ENCODE measurements at regions not wholly inside any gene's neighbourhood (a gene's known extent, or its start where the extent isn't known, plus 50 kb on each side); places are given as distances from the start of the nearest gene placed in this dataset.

DNA sequence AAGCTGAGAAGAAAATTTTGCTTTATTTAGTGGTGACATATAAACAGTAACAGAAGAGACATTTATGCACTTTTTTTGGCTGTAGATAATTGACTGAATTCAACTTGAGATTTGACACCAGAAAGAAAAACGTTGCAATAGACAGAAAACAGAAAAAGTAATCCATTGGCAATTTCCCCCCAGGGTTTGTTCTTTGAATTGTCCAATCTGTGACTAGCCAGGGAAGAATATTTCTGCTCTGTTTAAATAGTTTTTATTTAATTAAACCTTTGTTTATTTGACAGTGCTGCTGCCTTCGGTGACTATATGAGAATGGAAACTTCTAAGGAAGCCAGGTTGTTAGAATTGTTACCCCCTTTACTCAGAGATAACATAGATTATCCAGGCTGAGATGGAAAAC is 210.6 kb downstream of the DEPDC1B start:
- Histone ChIP-seq H2BK12ac (ENCODE audit: low read length in 2 of 2) (no peak overlapping the region), H2AK5ac (ENCODE audit: low read length, severe bottlenecking) (no peak overlapping the region), H2BK120ac (ENCODE audit: low read depth, low read length) (no peak overlapping the region), H3K9me3 (ENCODE audit: control insufficient read depth, low read length) (no peaks in the 10 kb centered on the region), H3K79me1 (replicated peaks; ENCODE audit: low read length, poor library complexity, severe bottlenecking) (no peaks in the 10 kb centered on the region), H3K4me1 (ENCODE audit: control insufficient read depth, insufficient read depth, low read depth, low read length) (no peaks in the 10 kb centered on the region), H3K4ac (ENCODE audit: low read depth in 1 of 2, low read length in 2 of 2) (no peak overlapping the region), H4K91ac (ENCODE audit: low read length) (no peak overlapping the region), H2BK15ac (ENCODE audit: low read depth, poor library complexity, severe bottlenecking) (no peak overlapping the region), H3K27me3 (ENCODE audit: control insufficient read depth in 1 of 2, insufficient read depth in 1 of 2, low read length in 2 of 2) (no peaks in the 10 kb centered on the region), H3K14ac (ENCODE audit: low read length in 2 of 2) (no peak overlapping the region), H3K9ac (ENCODE audit: low read length) (no peak overlapping the region), H3K36me3 (ENCODE audit: control insufficient read depth in 1 of 2, insufficient read depth in 2 of 2, low read depth in 1 of 2, low read length in 2 of 2) (no peaks in the 10 kb centered on the region), H3K4me3 (ENCODE audit: insufficient read depth in 1 of 2, low read depth in 1 of 2, low read length in 2 of 2) (no peak overlapping the region), H2AFZ (ENCODE audit: low read depth, low read length) (no peak overlapping the region), H3K4me2 (ENCODE audit: low read length, poor library complexity, severe bottlenecking) (no peak overlapping the region), H3K18ac (ENCODE audit: low read depth in 1 of 2, low read length in 2 of 2) (no peak overlapping the region), H3K23ac (ENCODE audit: low read length in 2 of 2) (no peak overlapping the region), H4K8ac (ENCODE audit: low read length) (no peak overlapping the region), H3K27ac (ENCODE audit: low read length, poor library complexity, severe bottlenecking) (no peak overlapping the region), H2BK5ac (ENCODE audit: low read depth, low read length, poor library complexity, severe bottlenecking) (no peak overlapping the region)
- 76% methylated on average over 2 of the region's 2 CpGs for WGBS
- DNase-seq: no peak

DNA sequence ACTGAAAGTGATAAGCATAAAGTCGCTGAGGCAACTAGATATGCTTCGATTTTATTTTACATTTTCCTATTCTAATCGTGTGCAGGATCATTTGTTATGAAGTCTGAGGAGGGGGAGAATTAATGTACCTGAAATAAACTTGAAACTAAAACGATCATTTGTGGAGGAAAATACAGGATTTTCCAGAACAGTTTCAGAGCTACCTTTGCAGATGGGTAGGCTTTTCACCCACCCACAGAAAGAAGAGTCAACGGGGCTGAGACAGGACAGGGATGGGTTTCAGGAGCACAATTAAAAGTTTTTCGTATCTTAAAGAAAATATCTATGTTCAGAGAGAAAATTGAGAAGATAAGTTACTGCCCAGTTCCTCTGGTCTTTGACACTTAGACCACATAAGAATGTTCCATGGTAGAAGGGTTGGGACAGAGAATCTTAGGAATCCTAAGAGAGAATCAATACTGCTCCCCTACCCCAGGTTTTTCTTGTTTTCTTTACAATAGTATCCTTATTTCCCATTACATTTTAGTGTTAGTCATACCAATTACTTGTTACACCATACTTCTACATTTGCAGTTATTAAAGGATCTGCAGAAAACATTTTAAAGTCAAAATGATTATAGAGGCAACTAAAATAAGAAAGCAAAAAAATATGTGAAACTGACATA is 211.4 kb downstream of the DEPDC1B start:
- no peak overlapping the region for H2AK5ac ChIP-seq (ENCODE audit: low read length, severe bottlenecking)
- H4K91ac ChIP-seq (ENCODE audit: low read length): no peak overlapping the region
- H3K27ac ChIP-seq (ENCODE audit: low read length, poor library complexity, severe bottlenecking): no peak overlapping the region
- no peaks in the 10 kb centered on the region for H3K79me1 ChIP-seq (replicated peaks; ENCODE audit: low read length, poor library complexity, severe bottlenecking)
- no peak overlapping the region for H2BK12ac ChIP-seq (ENCODE audit: low read length in 2 of 2)
- H2BK120ac ChIP-seq (ENCODE audit: low read depth, low read length): no peak overlapping the region
- peak overlapping the region in 1 of 2 experiments; percentile 60 for H3K4me3 ChIP-seq (ENCODE audit: insufficient read depth in 1 of 2, low read depth in 1 of 2, low read length in 2 of 2)
- H3K18ac ChIP-seq (ENCODE audit: low read depth in 1 of 2, low read length in 2 of 2): no peak overlapping the region
- WGBS: over 99% methylated on average over 5 of the region's 6 CpGs
- no peak overlapping the region for H3K14ac ChIP-seq (ENCODE audit: low read length in 2 of 2)
- no peak overlapping the region for H2BK5ac ChIP-seq (ENCODE audit: low read depth, low read length, poor library complexity, severe bottlenecking)
- H3K9ac ChIP-seq (ENCODE audit: low read length): no peak overlapping the region
- no peaks in the 10 kb centered on the region for H3K36me3 ChIP-seq (ENCODE audit: control insufficient read depth in 1 of 2, insufficient read depth in 2 of 2, low read depth in 1 of 2, low read length in 2 of 2)
- H2BK15ac ChIP-seq (ENCODE audit: low read depth, poor library complexity, severe bottlenecking): no peak overlapping the region
- no peak overlapping the region for H3K4me2 ChIP-seq (ENCODE audit: low read length, poor library complexity, severe bottlenecking)
- no peaks in the 10 kb centered on the region for H3K9me3 ChIP-seq (ENCODE audit: control insufficient read depth, low read length)
- H3K23ac ChIP-seq (ENCODE audit: low read length in 2 of 2): no peak overlapping the region
- peak; percentile 7 for DNase-seq
- H3K4ac ChIP-seq (ENCODE audit: low read depth in 1 of 2, low read length in 2 of 2): no peak overlapping the region
- no peaks in the 10 kb centered on the region for H3K27me3 ChIP-seq (ENCODE audit: control insufficient read depth in 1 of 2, insufficient read depth in 1 of 2, low read length in 2 of 2)
- H3K4me1 ChIP-seq (ENCODE audit: control insufficient read depth, insufficient read depth, low read depth, low read length): no peaks in the 10 kb centered on the region
- H4K8ac ChIP-seq (ENCODE audit: low read length): no peak overlapping the region
- no peak overlapping the region for H2AFZ ChIP-seq (ENCODE audit: low read depth, low read length)

DNA sequence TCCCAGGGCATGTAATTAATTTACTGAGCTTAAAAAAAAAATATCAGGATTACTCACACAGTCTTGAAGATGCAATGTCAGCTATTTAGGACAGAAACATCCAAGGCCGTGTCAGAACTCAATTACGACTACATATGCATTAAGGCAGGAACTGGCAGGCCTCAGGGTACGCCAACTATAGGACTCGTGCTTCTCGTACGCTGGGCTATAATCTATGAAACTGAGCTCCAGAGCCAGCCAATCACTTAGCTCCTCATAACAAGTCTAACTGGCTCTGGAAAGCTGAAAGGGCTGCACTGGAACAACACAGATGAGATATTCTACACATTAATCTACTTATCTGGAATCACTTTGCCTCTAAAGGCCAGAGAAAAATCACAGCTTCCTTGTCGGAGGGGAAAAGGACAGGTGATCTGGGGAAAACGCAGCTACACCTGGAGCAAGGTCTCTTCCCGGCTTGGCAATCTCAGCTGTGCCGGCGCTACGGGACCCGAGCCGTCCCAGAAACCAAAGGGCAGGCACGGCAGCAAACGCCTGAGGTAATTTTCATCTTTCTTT is 212.0 kb downstream of the DEPDC1B start:
- Histone ChIP-seq H2BK12ac (ENCODE audit: low read length in 2 of 2) (no peak overlapping the region), H3K79me1 (replicated peaks; ENCODE audit: low read length, poor library complexity, severe bottlenecking) (no peaks in the 10 kb centered on the region), H3K14ac (ENCODE audit: low read length in 2 of 2) (no peak overlapping the region), H3K23ac (ENCODE audit: low read length in 2 of 2) (no peak overlapping the region), H3K9me3 (ENCODE audit: control insufficient read depth, low read length) (no peaks in the 10 kb centered on the region), H2BK5ac (ENCODE audit: low read depth, low read length, poor library complexity, severe bottlenecking) (no peak overlapping the region), H4K91ac (ENCODE audit: low read length) (no peak overlapping the region), H4K8ac (ENCODE audit: low read length) (no peak overlapping the region), H2AK5ac (ENCODE audit: low read length, severe bottlenecking) (no peak overlapping the region), H3K27me3 (ENCODE audit: control insufficient read depth in 1 of 2, insufficient read depth in 1 of 2, low read length in 2 of 2) (no peaks in the 10 kb centered on the region), H3K4me3 (ENCODE audit: insufficient read depth in 1 of 2, low read depth in 1 of 2, low read length in 2 of 2) (peak overlapping the region in 1 of 2 experiments; percentile 60), H3K18ac (ENCODE audit: low read depth in 1 of 2, low read length in 2 of 2) (peak overlapping the region in 1 of 2 experiments; percentile 61), H2BK120ac (ENCODE audit: low read depth, low read length) (no peak overlapping the region), H2AFZ (ENCODE audit: low read depth, low read length) (no peak overlapping the region), H3K4me1 (ENCODE audit: control insufficient read depth, insufficient read depth, low read depth, low read length) (no peaks in the 10 kb centered on the region), H3K27ac (ENCODE audit: low read length, poor library complexity, severe bottlenecking) (no peak overlapping the region), H3K4ac (ENCODE audit: low read depth in 1 of 2, low read length in 2 of 2) (no peak overlapping the region), H2BK15ac (ENCODE audit: low read depth, poor library complexity, severe bottlenecking) (no peak overlapping the region), H3K4me2 (ENCODE audit: low read length, poor library complexity, severe bottlenecking) (no peak overlapping the region), H3K36me3 (ENCODE audit: control insufficient read depth in 1 of 2, insufficient read depth in 2 of 2, low read depth in 1 of 2, low read length in 2 of 2) (no peaks in the 10 kb centered on the region), H3K9ac (ENCODE audit: low read length) (peak overlapping the region; percentile 56)
- 65% methylated on average over 16 of the region's 16 CpGs for WGBS
- peak; percentile 51 for DNase-seq

DNA sequence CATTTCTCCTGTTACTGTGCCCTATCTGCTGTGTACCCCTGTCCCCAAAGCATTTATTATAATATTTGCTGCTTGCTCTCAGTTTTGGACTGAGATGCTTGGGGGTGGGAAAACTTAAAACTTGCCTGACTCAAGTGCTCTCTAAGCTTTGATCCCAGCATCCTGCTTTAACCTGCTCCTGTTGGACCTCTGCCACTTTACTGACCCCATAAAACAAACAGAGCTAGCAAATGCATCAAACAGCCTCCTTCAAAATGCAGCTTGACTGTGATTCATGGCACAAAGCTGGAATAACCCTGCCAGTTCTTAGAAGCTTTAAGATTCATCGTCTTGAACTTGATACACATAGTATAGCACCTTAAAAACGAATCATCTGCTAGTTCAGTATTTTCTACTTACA is 212.5 kb downstream of the DEPDC1B start:
- Histone ChIP-seq H3K4me3 (ENCODE audit: insufficient read depth in 1 of 2, low read depth in 1 of 2, low read length in 2 of 2) (no peak overlapping the region), H3K4me2 (ENCODE audit: low read length, poor library complexity, severe bottlenecking) (no peak overlapping the region), H2BK12ac (ENCODE audit: low read length in 2 of 2) (no peak overlapping the region), H3K4ac (ENCODE audit: low read depth in 1 of 2, low read length in 2 of 2) (no peak overlapping the region), H2BK5ac (ENCODE audit: low read depth, low read length, poor library complexity, severe bottlenecking) (no peak overlapping the region), H3K36me3 (ENCODE audit: control insufficient read depth in 1 of 2, insufficient read depth in 2 of 2, low read depth in 1 of 2, low read length in 2 of 2) (no peaks in the 10 kb centered on the region), H3K27me3 (ENCODE audit: control insufficient read depth in 1 of 2, insufficient read depth in 1 of 2, low read length in 2 of 2) (no peaks in the 10 kb centered on the region), H3K4me1 (ENCODE audit: control insufficient read depth, insufficient read depth, low read depth, low read length) (no peaks in the 10 kb centered on the region), H3K23ac (ENCODE audit: low read length in 2 of 2) (no peak overlapping the region), H3K9me3 (ENCODE audit: control insufficient read depth, low read length) (no peaks in the 10 kb centered on the region), H2AK5ac (ENCODE audit: low read length, severe bottlenecking) (no peak overlapping the region), H2BK120ac (ENCODE audit: low read depth, low read length) (no peak overlapping the region), H3K9ac (ENCODE audit: low read length) (no peak overlapping the region), H2BK15ac (ENCODE audit: low read depth, poor library complexity, severe bottlenecking) (no peak overlapping the region), H4K91ac (ENCODE audit: low read length) (no peak overlapping the region), H3K18ac (ENCODE audit: low read depth in 1 of 2, low read length in 2 of 2) (no peak overlapping the region), H3K14ac (ENCODE audit: low read length in 2 of 2) (no peak overlapping the region), H2AFZ (ENCODE audit: low read depth, low read length) (no peak overlapping the region), H3K27ac (ENCODE audit: low read length, poor library complexity, severe bottlenecking) (no peak overlapping the region), H3K79me1 (replicated peaks; ENCODE audit: low read length, poor library complexity, severe bottlenecking) (no peaks in the 10 kb centered on the region), H4K8ac (ENCODE audit: low read length) (no peak overlapping the region)
- DNase-seq: no peak
- 5% methylated on average over 2 of the region's 2 CpGs for WGBS
